ENCODE measurements at regions not wholly inside any gene's neighbourhood (a gene's known extent, or its start where the extent isn't known, plus 50 kb on each side); places are given as distances from the start of the nearest gene placed in this dataset.
"Not testable (repeated sequence)": the region's sequence is repeated elsewhere in the genome, so short reads cannot be mapped to it uniquely, and the experiment has no call there.

DNA sequence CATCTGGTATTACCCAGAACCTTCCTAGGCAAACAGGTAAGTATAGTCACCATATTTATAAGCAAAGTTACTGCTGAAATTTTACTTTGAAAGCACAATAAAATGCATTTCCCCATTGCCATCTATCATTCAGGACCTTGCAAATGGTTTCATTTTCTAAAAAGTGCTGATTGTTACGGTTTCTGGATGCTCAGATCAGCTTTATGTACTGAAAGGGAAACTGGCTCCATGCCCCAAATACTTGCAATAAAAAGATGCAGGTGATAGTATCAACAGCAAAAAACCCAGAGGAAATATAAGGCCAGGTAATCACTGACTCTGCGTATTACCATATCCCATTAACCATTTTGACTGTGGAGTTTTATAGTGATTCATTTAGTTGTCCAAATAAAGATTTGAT lies 1150.7 kb upstream of the CRIM1 start:
- DNase-seq (ENCODE audit: extremely low read depth, low read depth) = no peak

DNA sequence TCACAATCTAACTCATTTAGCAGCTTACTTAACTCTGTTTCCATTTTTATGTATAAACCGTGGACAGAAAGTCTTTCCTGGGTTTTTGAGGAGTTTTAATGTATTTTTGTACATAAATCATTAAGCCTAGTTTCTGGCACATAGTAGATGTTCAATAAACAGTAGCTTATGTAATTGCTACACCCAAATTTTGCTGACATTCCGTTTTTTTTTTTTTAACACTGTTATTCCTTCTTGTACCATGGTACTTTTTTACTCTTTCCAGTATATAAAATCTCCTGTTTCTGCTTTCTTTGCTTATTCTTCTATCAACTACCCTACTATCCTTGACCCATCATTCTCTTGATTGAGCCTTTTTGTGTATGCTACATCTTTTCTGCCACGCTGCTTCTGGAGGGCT lies 1151.3 kb upstream of the CRIM1 start:
- no peak for DNase-seq (ENCODE audit: extremely low read depth, low read depth)

DNA sequence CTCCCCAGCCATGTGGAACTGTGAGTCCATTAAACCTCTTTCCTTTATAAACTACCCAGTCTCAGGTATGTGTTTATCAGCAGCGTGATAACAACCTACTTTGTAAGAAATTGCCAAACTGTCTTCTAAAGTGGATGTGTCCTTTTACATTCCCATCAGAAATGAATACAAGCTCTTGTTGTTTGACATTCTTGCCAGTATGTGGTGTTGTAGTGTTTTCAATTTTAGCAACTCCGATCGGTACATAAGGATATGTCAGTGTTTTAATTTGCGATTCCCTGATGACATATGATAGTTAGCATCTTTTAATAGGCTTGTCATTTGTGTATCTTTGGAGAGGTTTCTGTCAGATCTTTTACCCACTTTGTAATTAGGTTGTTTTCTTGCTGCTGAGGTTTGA lies 1156.3 kb upstream of the CRIM1 start:
- DNase-seq (ENCODE audit: extremely low read depth, low read depth) = no peak

DNA sequence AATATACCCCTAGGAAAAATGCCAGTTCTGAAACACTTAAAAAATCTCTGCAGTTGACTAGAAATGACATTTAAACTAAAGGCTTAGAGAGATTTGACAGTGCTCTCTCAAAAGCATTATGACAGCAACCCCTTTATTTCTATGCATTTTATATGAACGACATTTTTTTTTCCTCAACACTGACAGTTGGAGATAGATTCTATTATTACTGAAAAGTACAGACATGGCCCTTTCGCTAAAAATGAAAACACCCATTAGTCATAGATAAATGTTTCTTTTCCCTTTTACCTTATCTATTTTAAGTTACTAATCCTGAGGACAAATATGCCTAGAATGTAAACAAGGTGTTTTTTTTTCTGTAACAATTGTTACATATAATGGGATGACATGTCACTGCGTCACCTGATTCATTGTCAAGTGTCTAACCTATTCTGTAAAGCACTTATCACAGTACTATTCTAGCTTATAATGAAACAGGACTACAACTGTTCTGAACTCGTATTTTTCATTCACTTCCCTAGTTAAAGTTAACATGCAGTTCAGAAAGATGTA lies 1169.6 kb upstream of the CRIM1 start:
- DNase-seq (ENCODE audit: extremely low read depth, low read depth) = no peak

DNA sequence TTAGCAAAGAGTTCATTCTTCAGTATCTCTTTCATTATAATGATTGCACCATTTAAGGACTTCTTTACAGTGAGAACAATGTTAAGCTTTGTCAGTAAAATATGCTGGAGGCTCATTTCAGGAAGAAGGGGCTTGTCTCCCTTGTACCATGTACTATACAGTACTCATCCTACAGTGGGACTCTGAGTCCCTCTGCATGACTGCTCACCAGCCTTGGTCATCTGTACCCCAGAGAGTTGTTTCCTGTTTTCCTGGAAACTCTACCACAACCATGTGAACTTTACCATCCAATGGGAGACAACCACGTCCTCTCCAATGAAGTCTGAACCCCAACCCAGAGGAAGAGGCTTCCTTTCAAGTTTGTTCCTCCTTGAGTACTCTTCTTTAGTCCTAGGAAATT lies 1171.1 kb upstream of the CRIM1 start:
- no peak for DNase-seq (ENCODE audit: extremely low read depth, low read depth)

DNA sequence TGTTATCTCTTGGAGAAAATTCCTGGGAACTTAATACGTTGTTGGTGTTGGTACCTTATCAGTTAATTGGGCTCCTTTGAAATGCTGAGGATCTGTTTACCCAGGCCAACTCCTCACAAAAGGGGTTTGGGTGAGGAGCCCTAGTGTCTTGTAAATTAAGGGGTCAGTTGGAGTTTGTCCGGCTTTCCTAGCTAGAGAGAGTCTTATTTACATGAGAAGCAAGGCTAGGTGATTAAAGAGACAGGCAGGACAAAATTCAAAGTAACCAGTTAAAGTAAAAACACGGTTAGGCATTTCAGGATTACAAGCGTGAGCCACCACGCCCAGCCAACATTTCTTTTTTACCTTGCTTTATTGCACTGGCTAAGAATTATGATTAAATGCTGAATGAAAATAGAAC lies 1178.9 kb upstream of the CRIM1 start:
- not testable (repeated sequence) for DNase-seq (ENCODE audit: extremely low read depth, low read depth)

DNA sequence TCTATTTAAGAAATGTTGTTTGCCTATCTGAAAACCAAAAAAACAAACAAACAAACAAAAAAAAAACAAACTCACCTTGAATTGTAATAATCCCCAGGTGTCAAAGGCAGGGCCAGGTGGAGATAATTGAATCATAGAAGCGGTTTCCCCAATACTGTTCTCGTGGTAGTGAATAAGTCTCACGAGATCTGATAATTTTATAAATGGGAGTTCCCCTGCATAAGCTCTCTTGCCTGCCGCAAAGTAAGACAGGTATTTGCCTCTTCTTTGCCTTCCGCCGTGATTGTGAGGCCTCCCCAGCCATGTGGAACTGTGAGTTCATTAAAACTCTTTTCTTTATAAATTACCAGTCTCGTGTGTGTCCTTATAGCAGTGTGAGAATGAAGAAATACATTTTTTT lies 1180.7 kb upstream of the CRIM1 start:
- DNase-seq (ENCODE audit: extremely low read depth, low read depth) = no peak

DNA sequence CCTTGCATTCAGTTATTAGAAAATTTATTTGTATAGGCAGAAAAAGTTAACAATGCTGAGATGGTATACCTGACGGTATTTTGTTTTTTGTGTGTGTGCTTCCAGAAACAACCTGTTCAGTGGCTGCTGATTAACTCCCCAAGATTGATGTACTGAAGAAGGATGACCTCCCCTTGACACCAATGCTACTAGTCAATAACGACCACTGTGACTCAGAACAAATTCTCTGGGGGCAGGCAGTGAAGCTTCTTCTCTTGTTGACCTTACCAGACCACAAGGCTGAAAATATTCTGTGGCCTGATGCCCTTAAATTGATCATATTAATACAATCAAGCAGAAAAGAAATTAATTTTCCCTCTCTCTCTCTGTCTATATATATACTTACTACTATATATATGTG lies 1182.9 kb upstream of the CRIM1 start:
- DNase-seq (ENCODE audit: extremely low read depth, low read depth) = no peak

DNA sequence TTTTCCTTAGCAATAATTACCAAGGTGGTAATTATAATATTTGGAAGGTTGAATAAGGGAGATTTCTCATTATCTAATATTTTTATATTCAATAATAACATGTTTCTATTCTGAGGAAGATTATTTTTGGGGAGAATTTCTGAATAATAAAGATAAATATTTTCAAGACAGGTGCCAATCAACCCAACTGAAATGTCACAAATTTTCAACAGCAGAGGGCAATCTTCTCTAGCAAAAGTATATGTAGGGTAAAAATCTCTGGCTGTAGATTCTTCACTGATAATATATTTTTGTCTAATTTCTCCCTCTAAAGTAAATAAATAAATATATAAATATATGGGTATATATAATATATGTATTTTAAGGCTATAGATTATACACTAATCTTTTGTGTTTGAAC lies 1187.2 kb upstream of the CRIM1 start:
- DNase-seq (ENCODE audit: extremely low read depth, low read depth) = peak; percentile 8

DNA sequence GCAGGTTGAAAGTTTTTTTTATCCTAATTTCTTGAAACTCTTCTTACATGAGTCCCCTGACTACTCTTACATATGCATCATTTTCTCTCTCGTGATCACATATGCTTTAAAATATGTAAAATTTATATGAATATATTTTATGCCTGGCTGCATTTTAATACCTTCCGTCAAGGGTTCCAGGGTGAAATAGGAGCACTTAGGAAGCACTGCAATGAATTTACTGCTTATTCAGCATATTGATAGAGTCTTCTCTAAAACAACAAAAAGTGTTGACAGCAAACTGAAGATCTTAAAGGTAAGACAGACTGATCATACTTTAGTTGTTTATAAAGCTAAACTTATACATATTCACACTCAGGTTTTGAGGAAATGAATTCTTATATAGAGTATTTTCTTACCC lies 1191.6 kb upstream of the CRIM1 start:
- DNase-seq (ENCODE audit: extremely low read depth, low read depth) = no peak

DNA sequence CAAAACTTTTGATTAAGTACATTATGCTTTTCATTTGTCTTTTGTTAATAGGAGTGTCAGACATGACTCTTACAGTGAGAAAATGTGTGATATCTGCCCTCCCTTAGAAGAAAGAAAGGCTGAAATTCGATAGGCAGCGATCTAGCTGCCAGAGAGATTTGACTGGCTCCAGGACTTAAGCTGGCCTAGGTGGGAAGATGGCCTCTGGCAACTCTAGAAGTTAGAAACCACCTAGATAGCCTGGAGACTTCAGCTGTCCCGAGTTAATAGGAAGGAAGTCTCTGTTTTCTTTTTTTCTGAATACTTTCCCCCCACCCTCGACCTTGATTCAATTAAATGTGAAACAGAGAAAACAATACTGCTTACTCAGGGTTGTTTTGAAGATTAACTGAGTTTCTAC lies 1194.7 kb upstream of the CRIM1 start:
- DNase-seq (ENCODE audit: extremely low read depth, low read depth) = no peak

DNA sequence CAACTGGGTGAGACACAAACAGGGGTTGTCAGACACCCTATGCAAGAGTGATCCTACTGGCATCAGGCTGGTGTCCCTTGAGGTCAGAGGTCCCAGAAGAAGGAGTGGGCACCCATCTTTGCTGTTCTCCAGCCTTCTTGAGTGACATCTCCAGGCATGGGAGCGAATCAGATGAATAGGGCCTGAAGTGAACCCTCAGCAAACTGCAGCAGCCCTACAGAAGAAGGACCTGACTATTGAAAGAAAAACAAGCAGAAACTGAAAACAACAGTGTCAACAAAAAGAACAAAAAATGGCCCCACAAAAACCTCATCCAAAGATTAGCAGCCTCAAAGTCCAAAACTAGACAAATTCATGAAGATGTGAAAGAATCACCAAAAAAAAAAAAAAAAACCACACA lies 1229.7 kb upstream of the CRIM1 start:
- no peak for DNase-seq (ENCODE audit: extremely low read depth, low read depth)

DNA sequence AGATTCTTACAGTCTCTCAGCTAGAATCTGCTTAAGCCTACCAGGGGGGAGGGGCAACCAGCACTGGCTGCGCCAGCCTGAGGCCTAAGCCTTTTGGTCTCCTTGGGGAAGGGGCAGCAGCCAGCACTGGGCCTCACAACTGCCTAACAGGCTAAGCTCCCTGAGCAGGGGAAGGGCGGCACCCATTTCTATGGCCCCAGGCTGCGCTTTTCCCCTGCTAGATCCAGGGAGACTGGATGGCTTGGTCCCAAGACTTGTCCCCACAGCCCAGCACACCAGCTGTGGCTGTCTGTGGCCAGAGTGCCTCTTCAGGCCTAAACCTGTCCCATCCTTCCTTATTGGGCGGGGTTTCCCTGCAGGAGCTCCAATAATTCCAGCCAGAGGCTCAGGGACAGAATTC lies 1230.3 kb upstream of the CRIM1 start:
- DNase-seq (ENCODE audit: extremely low read depth, low read depth) = no peak

DNA sequence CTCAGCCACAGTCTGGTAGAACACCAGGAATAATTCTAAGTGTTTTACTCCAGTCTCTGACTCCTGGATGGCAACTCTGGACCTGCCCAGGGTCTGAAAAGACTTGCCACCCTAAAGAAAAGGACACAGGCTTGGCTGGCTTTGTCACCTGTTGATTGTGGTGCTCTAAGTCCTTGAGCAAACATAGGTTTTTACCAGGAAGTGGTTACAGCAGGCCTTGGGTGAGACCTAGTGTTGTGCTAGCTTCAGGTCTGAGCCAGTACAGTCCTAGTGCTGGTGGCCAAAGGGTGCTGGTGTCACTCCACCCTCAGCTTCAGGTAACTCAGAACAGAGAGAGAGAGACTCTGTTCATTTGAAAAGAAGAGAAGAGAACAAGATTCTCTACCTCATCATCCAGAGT lies 1239.4 kb upstream of the CRIM1 start:
- no peak for DNase-seq (ENCODE audit: extremely low read depth, low read depth)

DNA sequence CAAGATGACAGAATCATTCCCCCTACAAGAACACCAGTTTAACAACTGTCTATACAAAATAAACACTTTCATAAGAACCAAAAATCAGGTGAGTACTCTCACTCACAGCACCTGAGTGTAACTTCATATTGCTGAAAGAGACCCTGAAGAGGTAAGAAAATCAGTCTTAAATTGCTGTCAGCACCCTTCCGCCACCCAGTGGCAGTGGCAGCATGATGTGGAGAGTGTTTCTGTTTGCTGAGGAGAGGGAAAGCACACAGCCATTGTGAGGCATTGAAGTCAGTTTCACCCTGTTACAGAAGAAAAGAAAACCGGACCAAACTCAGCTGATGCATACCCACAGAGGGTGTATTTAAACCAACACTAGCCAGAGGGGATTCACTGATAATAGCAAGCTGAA lies 1240.8 kb upstream of the CRIM1 start:
- DNase-seq (ENCODE audit: extremely low read depth, low read depth) = peak; percentile 27

DNA sequence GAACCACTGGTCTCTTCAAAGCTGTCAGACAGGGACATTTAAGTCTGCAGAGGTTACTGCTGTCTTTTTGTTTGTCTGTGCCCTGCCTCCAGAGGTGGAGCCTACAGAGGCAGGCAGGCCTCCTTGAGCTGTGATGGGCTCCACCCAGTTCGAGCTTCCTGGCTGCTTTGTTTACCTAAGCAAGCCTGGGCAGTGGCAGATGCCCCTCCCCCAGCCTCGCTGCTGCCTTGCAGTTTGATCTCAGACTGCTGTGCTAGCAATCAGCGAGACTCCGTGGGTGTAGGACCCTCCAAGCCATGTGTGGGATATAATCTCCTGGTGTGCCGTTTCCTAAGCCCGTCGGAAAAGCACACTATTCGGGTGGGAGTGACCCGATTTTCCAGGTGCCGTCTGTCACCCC lies 1243.2 kb upstream of the CRIM1 start:
- DNase-seq (ENCODE audit: extremely low read depth, low read depth) = not testable (repeated sequence)

DNA sequence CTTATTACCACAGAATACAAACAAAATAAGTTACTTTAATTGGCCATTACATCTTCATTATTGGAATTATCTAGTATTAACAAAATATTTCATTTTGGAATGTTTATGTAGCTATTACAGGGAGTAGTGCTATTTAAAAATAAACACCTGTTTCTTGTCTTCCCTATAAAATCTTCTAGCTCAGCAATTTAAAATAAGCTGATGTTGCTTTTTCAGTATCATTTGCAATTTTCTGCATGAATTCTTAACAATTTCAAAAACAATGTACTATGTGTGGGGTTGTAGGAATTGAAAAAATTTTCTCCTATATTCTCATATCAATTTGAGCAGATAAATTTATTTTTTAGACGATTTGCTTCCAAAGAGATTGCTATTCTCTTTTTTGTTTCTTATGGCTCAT lies 1251.3 kb upstream of the CRIM1 start:
- DNase-seq (ENCODE audit: extremely low read depth, low read depth) = no peak

DNA sequence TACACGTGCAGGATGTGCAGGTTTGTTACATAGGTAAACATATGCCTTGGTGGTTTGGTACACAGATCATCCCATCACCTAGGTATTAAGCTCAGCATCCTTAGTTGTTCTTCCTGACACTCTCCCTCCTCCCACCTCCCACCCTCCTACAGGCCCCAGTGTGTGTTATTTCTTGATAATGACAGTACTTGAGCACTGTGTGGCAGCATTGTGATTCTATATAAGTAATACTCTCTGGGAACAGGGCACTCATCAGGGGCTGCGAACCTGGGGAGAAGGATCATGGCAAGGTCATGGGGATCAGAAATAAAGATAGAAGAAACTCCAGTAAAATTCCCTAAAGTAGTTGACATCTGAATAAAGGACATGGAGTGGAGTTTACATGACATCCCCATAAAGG lies 1256.2 kb upstream of the CRIM1 start:
- DNase-seq (ENCODE audit: extremely low read depth, low read depth) = no peak

DNA sequence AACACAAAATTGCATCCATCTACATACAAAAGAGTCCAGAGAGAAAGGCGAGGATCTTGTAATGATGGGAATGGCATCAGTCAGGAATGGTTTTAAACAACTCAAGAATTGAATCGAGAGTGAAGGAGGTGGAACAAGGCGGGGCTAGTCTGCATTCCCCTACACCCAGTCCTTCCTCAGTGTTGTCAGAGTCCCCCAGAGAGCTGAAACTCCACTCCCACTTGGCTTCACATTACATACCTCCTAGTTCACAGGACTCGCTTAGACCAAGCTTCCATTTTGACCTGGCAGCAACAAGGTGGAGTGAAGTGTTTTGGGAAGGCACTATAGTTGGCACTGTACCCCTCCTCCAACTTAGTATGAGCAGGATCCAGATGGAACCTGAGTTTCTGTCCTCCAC lies 1273.5 kb upstream of the CRIM1 start:
- DNase-seq (ENCODE audit: extremely low read depth, low read depth) = no peak

DNA sequence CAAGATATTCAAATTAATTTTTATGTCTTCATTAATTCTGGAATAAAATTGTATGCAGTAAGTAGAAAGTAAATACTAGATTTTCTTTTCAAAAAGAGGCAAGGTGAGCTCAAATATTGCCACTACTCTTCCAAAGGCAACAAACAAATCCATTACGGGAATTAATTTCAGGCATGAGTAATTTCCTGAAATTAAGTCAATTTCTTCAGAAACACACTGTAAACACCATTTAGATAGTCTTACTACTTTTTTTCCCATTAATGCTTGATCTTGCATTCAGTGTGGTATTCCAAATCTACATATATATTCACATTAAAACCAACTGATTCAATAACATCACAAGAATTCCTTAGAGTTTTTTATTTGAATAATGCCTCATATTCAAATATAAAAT lies 1274.0 kb upstream of the CRIM1 start:
- DNase-seq (ENCODE audit: extremely low read depth, low read depth) = no peak

DNA sequence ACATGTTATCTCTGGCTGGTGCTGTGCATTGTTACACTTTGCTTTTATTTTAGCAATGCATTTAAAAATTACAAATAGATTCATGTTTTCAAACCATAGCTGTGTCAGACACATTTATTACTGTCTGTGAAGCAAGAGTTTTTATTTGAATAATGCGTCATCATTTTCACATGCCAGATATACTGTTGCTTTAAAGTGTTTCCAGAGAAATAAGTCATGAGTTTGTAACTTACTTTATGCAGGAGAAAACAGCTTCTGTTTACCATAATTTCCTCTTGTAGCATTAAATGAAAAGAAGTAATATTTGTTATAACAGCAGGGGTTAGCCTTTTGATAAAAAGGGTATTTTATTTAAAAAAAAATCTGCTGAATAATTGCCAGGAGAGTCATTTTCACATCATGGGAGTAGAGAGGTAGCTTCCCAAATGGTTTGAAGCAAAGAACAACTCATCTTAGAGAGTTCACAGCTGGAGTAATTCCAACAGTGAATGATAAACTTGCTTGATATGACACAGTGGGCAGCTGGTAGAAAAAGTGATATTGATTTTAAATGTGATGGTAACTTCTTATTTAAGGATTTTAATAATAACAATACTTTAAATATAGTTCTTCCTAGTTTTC lies 1274.5 kb upstream of the CRIM1 start:
- DNase-seq (ENCODE audit: extremely low read depth, low read depth) = peak; percentile 50

DNA sequence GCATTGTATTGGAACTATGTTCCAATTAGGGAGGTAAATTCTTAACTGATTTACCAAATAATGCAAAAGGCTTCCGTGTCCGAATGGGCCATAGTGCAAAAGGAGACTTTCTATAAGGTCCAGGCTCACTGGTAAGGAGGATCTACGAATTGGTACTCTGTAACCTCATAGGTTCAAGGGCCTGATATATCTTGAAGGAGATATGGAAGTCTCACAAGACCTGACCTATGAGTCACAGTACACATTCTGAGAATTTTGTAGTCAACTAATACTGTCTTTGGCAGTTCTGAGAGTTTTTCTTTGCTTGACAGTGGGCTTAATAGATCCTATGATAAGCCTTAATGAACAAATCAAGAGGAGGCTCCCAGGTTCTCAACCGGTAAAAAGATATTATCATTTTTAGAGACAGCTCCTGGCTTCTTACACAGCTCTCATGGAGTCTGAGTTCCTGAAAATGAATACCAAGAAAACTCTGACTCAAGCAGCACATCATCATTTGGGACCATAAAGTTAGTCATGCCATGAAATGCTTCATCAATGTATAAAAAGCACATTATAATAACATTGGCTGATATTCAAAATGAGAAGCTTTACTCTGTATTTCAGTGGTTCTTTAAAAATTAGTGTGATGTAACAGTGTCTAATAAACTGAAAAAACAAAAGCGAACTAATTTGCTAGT lies 1275.2 kb upstream of the CRIM1 start:
- peak; percentile 34 for DNase-seq (ENCODE audit: extremely low read depth, low read depth)

DNA sequence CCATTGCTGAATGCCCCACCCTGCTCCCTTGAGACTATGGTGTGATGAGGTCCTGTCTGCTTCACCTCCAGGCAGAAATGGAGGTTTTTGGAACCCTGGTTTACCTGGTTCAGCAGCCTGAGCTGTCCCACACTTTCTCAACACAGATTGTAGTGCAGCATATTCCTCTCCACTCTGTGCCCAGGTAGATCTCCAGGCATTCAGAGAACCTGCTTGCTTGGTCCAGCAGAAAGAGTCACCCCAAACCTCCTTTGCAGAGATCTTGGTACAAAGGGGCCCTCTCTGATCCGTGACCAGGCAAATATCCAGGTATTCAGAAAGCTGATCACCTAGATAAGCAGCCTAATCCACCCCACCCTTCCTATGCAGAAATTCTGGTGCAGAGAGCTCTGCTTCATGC lies 1288.2 kb upstream of the CRIM1 start:
- no peak for DNase-seq (ENCODE audit: extremely low read depth, low read depth)
